Activated naive CD4-positive, alpha-beta T cell treated with anti-CD3 and anti-CD28 coated beads, Interleukin-2, amount 50 U/mL, for 24 hours (primary cell): ENCODE measurements at regions not wholly inside any gene's neighbourhood (a gene's known extent, or its start where the extent isn't known, plus 50 kb on each side); places are given as distances from the start of the nearest gene placed in this dataset.

ENCODE experiments used
- H3K27ac Mint-ChIP-seq: one replicate; pipeline ENCODE4 v1.8.0; 2021; ENCODE audit warnings: mild to moderate bottlenecking, mixed read lengths
- H3K27me3 Mint-ChIP-seq: one replicate; pipeline ENCODE4 v1.8.0; 2021; ENCODE audit warnings: mixed read lengths
- H3K36me3 Mint-ChIP-seq: one replicate; pipeline ENCODE4 v1.8.0; 2021; ENCODE audit warnings: mixed read lengths
- H3K4me1 Mint-ChIP-seq: one replicate; pipeline ENCODE4 v1.8.0; 2021; ENCODE audit warnings: mixed read lengths
- H3K4me3 Mint-ChIP-seq: one replicate; pipeline ENCODE4 v1.8.0; 2021; ENCODE audit warnings: mild to moderate bottlenecking, mixed read lengths
- H3K9me3 Mint-ChIP-seq: one replicate; pipeline ENCODE4 v1.8.0; 2021; ENCODE audit warnings: mixed read lengths

GRCh38 chr18:70500748-70501147 is 211.9 kb downstream of the SOCS6 start:
- Mint-ChIP-seq H3K27me3 (no peaks in the 10 kb centered on the region), H3K9me3 (no peaks in the 10 kb centered on the region), H3K4me1 (no peaks in the 10 kb centered on the region), H3K36me3 (no peaks in the 10 kb centered on the region), H3K27ac (no peak overlapping the region), H3K4me3 (no peak overlapping the region)

- Mint-ChIP-seq H3K4me3 (peak overlapping the region; percentile 12), H3K9me3 (no peaks in the 10 kb centered on the region), H3K36me3 (no peaks in the 10 kb centered on the region), H3K27me3 (no peaks in the 10 kb centered on the region), H3K27ac (peak overlapping the region; percentile 75), H3K4me1 (no peaks in the 10 kb centered on the region)
Measured at GRCh38 chr18:70499218-70499691, 210.4 kb downstream of the SOCS6 start.

GRCh38 chr18:70496353-70497294 is 207.8 kb downstream of the SOCS6 start:
- H3K9me3 Mint-ChIP-seq, result no peaks in the 10 kb centered on the region
- no peaks in the 10 kb centered on the region for H3K36me3 Mint-ChIP-seq
- H3K4me1 Mint-ChIP-seq, result peaks cover 4% of the 10 kb centered on the region
- H3K27me3 Mint-ChIP-seq, result no peaks in the 10 kb centered on the region
- no peak overlapping the region for H3K27ac Mint-ChIP-seq
- no peak overlapping the region for H3K4me3 Mint-ChIP-seq

GRCh38 chr18:70494524-70494923 is 205.7 kb downstream of the SOCS6 start:
- no peak overlapping the region for H3K27ac Mint-ChIP-seq
- H3K4me3 Mint-ChIP-seq, result no peak overlapping the region
- no peaks in the 10 kb centered on the region for H3K27me3 Mint-ChIP-seq
- peaks cover 8% of the 10 kb centered on the region for H3K4me1 Mint-ChIP-seq
- no peaks in the 10 kb centered on the region for H3K9me3 Mint-ChIP-seq
- H3K36me3 Mint-ChIP-seq, result no peaks in the 10 kb centered on the region

GRCh38 chr18:70493461-70493860 is 204.6 kb downstream of the SOCS6 start:
- Mint-ChIP-seq H3K27ac (no peak overlapping the region), H3K9me3 (no peaks in the 10 kb centered on the region), H3K4me3 (no peak overlapping the region), H3K36me3 (no peaks in the 10 kb centered on the region), H3K4me1 (peaks cover 8% of the 10 kb centered on the region), H3K27me3 (no peaks in the 10 kb centered on the region)

- Mint-ChIP-seq H3K4me1 (peaks cover 8% of the 10 kb centered on the region), H3K27ac (no peak overlapping the region), H3K4me3 (no peak overlapping the region), H3K9me3 (no peaks in the 10 kb centered on the region), H3K36me3 (no peaks in the 10 kb centered on the region), H3K27me3 (no peaks in the 10 kb centered on the region)
Measured at GRCh38 chr18:70491734-70492348, 203.0 kb downstream of the SOCS6 start.

GRCh38 chr18:70489986-70490933 is 201.4 kb downstream of the SOCS6 start:
- H3K36me3 Mint-ChIP-seq, result no peaks in the 10 kb centered on the region
- H3K4me3 Mint-ChIP-seq, result no peak overlapping the region
- H3K27ac Mint-ChIP-seq, result no peak overlapping the region
- H3K4me1 Mint-ChIP-seq, result peaks cover 8% of the 10 kb centered on the region
- no peaks in the 10 kb centered on the region for H3K9me3 Mint-ChIP-seq
- H3K27me3 Mint-ChIP-seq, result no peaks in the 10 kb centered on the region

GRCh38 chr18:70489571-70489970 is 200.7 kb downstream of the SOCS6 start:
- H3K9me3 Mint-ChIP-seq, result no peaks in the 10 kb centered on the region
- no peaks in the 10 kb centered on the region for H3K27me3 Mint-ChIP-seq
- H3K4me3 Mint-ChIP-seq, result no peak overlapping the region
- peaks cover 8% of the 10 kb centered on the region for H3K4me1 Mint-ChIP-seq
- no peaks in the 10 kb centered on the region for H3K36me3 Mint-ChIP-seq
- no peak overlapping the region for H3K27ac Mint-ChIP-seq

- Mint-ChIP-seq H3K27ac (no peak overlapping the region), H3K36me3 (no peaks in the 10 kb centered on the region), H3K4me3 (no peak overlapping the region), H3K9me3 (no peaks in the 10 kb centered on the region), H3K4me1 (no peaks in the 10 kb centered on the region), H3K27me3 (no peaks in the 10 kb centered on the region)
Measured at GRCh38 chr18:70469916-70470315, 181.1 kb downstream of the SOCS6 start.

GRCh38 chr18:70468861-70469547 is 180.2 kb downstream of the SOCS6 start:
- Mint-ChIP-seq H3K4me1 (peaks cover 4% of the 10 kb centered on the region), H3K4me3 (no peak overlapping the region), H3K36me3 (no peaks in the 10 kb centered on the region), H3K9me3 (no peaks in the 10 kb centered on the region), H3K27ac (no peak overlapping the region), H3K27me3 (no peaks in the 10 kb centered on the region)

GRCh38 chr18:70464343-70465114 is 175.7 kb downstream of the SOCS6 start:
- H3K27ac Mint-ChIP-seq, result no peak overlapping the region
- H3K27me3 Mint-ChIP-seq, result peaks cover 17% of the 10 kb centered on the region
- no peaks in the 10 kb centered on the region for H3K36me3 Mint-ChIP-seq
- H3K9me3 Mint-ChIP-seq, result no peaks in the 10 kb centered on the region
- H3K4me1 Mint-ChIP-seq, result peaks cover 4% of the 10 kb centered on the region
- peak overlapping the region; percentile 73 for H3K4me3 Mint-ChIP-seq

- H3K4me1 Mint-ChIP-seq, result peaks cover 4% of the 10 kb centered on the region
Measured at GRCh38 chr18:70463085-70463484, 174.2 kb downstream of the SOCS6 start.

GRCh38 chr18:70462078-70462439 is 173.2 kb downstream of the SOCS6 start:
- no peaks in the 10 kb centered on the region for H3K9me3 Mint-ChIP-seq
- no peaks in the 10 kb centered on the region for H3K36me3 Mint-ChIP-seq
- peaks cover 17% of the 10 kb centered on the region for H3K27me3 Mint-ChIP-seq
- H3K4me3 Mint-ChIP-seq, result no peak overlapping the region
- no peak overlapping the region for H3K27ac Mint-ChIP-seq
- H3K4me1 Mint-ChIP-seq, result peaks cover 4% of the 10 kb centered on the region

More at GRCh38 chr18:70463085-70463484, 174.2 kb downstream of the SOCS6 start:
- Mint-ChIP-seq H3K27me3 (peaks cover 17% of the 10 kb centered on the region), H3K27ac (no peak overlapping the region), H3K36me3 (no peaks in the 10 kb centered on the region), H3K4me3 (no peak overlapping the region), H3K9me3 (no peaks in the 10 kb centered on the region)

GRCh38 chr18:70461323-70462077 is 172.7 kb downstream of the SOCS6 start:
- Mint-ChIP-seq H3K27ac (no peak overlapping the region), H3K4me3 (no peak overlapping the region), H3K4me1 (peaks cover 4% of the 10 kb centered on the region), H3K27me3 (peaks cover 17% of the 10 kb centered on the region), H3K36me3 (no peaks in the 10 kb centered on the region), H3K9me3 (no peaks in the 10 kb centered on the region)
